Bronchial epithelial cell (primary cell): ENCODE measurements at regions not wholly inside any gene's neighbourhood (a gene's known extent, or its start where the extent isn't known, plus 50 kb on each side); places are given as distances from the start of the nearest gene placed in this dataset.

Experiments used
- DNase-seq: peaks from one replicate; pipeline ENCODE4 v3.0.0-alpha.2; 2010; ENCODE audit warnings: low read depth
- FAIRE-seq: peaks from 2 replicates; lab custom pipeline; 2011; peaks lifted over from hg19 to GRCh38; lab: Jason Lieb, UNC
- H3K27me3 ChIP-seq: 2 replicates; pipeline ENCODE4 v1.5.1; 2011; ENCODE audit warnings: low read length; ENCODE audit not compliant: control insufficient read depth, insufficient read depth
- H3K36me3 ChIP-seq: 2 replicates; pipeline ENCODE4 v1.5.1; 2011; ENCODE audit warnings: low read length; ENCODE audit not compliant: control insufficient read depth, insufficient read depth
- H3K4me3 ChIP-seq: 2 replicates; pipeline ENCODE4 v1.5.1; 2011; ENCODE audit warnings: mild to moderate bottlenecking, low read depth, low read length, control low read depth
- TF ChIP-seq, protein P1 (sequence below): IDR thresholded peaks from 2 replicates; pipeline ENCODE4 v1.5.1; 2011; ENCODE audit warnings: mild to moderate bottlenecking, moderate library complexity, low read length, control low read depth, inconsistent platforms; ENCODE audit not compliant: insufficient read depth, severe bottlenecking

DNA sequence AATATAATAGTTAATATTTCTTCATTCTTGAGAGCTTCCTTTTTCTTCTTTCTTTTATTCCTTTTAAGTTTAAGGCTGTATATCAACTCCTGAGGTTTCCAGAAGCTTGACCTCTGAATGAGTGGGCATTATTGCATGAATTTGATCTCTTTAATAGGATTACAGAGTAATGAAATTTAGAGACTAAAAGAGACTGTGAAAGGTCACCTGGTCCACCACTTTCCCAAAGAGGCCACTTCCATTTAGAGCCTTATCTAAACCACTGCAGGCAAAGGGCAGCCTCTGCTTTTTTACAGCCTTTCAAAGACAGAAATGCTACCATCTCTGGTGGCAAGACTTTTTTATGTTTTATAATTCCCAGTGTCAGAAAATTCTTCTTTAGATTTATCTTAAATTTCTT is 215.3 kb upstream of the HS3ST5 start:
- no peaks in the 10 kb centered on the region for H3K27me3 ChIP-seq
- H3K36me3 ChIP-seq, result no peaks in the 10 kb centered on the region
- no peak for FAIRE-seq
- DNase-seq, result no peak
- no peak overlapping the region for H3K4me3 ChIP-seq
- TF ChIP-seq, protein P1, sequence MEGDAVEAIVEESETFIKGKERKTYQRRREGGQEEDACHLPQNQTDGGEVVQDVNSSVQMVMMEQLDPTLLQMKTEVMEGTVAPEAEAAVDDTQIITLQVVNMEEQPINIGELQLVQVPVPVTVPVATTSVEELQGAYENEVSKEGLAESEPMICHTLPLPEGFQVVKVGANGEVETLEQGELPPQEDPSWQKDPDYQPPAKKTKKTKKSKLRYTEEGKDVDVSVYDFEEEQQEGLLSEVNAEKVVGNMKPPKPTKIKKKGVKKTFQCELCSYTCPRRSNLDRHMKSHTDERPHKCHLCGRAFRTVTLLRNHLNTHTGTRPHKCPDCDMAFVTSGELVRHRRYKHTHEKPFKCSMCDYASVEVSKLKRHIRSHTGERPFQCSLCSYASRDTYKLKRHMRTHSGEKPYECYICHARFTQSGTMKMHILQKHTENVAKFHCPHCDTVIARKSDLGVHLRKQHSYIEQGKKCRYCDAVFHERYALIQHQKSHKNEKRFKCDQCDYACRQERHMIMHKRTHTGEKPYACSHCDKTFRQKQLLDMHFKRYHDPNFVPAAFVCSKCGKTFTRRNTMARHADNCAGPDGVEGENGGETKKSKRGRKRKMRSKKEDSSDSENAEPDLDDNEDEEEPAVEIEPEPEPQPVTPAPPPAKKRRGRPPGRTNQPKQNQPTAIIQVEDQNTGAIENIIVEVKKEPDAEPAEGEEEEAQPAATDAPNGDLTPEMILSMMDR, result no peak

- Histone ChIP-seq H3K4me3 (no peak overlapping the region), H3K27me3 (no peaks in the 10 kb centered on the region), H3K36me3 (no peaks in the 10 kb centered on the region)
- TF ChIP-seq, protein P1, result no peak
- DNase-seq, result no peak
- FAIRE-seq, result no peak
Observed at GRCh38 chr6:114556846-114557488, 214.1 kb upstream of the HS3ST5 start.

DNA sequence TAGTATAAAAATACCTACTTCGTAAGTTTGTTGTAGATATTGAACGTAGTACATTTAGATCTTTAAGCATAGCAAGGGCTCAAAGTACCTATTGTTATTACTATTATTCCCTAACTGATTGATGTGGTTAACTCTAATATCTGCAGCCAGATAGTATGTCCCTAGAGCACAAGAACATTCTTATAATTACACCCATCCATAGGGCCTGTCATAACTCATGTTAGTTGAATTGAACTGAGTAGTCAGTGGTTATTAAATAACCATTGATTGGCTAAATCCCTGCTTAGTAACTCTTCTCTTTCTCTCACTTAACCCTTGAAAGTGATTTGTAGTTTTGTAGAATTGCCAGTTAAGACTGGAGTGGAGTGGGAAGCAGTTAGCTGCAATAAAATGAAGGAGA is 207.5 kb upstream of the HS3ST5 start:
- TF ChIP-seq, protein P1, result no peak
- FAIRE-seq, result no peak
- H3K27me3 ChIP-seq, result no peaks in the 10 kb centered on the region
- no peak overlapping the region for H3K4me3 ChIP-seq
- H3K36me3 ChIP-seq, result no peaks in the 10 kb centered on the region
- no peak for DNase-seq

GRCh38 chr6:114543696-114544095 is 200.9 kb upstream of the HS3ST5 start:
- no peak for FAIRE-seq

GRCh38 chr6:114541794-114542193 is 199.0 kb upstream of the HS3ST5 start:
- Histone ChIP-seq H3K27me3 (no peaks in the 10 kb centered on the region), H3K4me3 (no peak overlapping the region), H3K36me3 (no peaks in the 10 kb centered on the region)
- FAIRE-seq (no peak), DNase-seq (no peak)
- TF ChIP-seq, protein P1, result no peak

More at GRCh38 chr6:114543696-114544095, 200.9 kb upstream of the HS3ST5 start:
- DNase-seq, result no peak
- no peaks in the 10 kb centered on the region for H3K27me3 ChIP-seq
- H3K4me3 ChIP-seq, result no peak overlapping the region
- H3K36me3 ChIP-seq, result no peaks in the 10 kb centered on the region
- TF ChIP-seq, protein P1, result no peak

DNA sequence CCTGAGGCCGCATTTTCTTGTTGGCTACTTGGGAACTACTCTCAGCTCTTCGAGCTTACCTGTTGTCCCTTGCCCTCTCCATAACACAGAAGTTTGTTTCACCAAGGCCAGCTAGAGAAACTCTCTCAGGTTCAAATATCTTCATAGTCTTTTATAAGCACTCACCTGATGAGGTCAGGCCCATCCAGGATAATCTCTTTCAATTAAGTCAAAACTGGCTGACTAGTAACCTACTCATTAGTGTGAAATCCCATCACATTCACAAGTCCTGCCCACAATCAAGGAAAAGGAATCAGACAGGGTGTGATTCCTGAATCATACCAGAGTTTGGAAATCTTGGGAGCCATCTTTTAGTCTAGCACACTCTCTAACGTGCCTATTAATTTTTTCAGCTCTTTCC is 195.2 kb upstream of the HS3ST5 start:
- TF ChIP-seq, protein P1, result no peak
- FAIRE-seq (no peak), DNase-seq (no peak)
- no peaks in the 10 kb centered on the region for H3K36me3 ChIP-seq
- no peaks in the 10 kb centered on the region for H3K27me3 ChIP-seq
- no peak overlapping the region for H3K4me3 ChIP-seq
